Mesodermal cell (in vitro differentiated cells): ENCODE measurements at regions not wholly inside any gene's neighbourhood (a gene's known extent, or its start where the extent isn't known, plus 50 kb on each side); places are given as distances from the start of the nearest gene placed in this dataset.

Experiments
- H3K27ac ChIP-seq: 2 replicates; pipeline ENCODE4 v1.7.0; 2013; ENCODE audit warnings: mild to moderate bottlenecking, low read depth, low read length, moderate library complexity; ENCODE audit not compliant: severe bottlenecking
- H3K36me3 ChIP-seq: 2 replicates; pipeline ENCODE4 v1.7.1; 2013; ENCODE audit warnings: mild to moderate bottlenecking, low read length, moderate library complexity; ENCODE audit not compliant: control insufficient read depth, insufficient read depth
- H3K4me1 ChIP-seq: one replicate; pipeline ENCODE4 v1.7.1; 2013; ENCODE audit warnings: mild to moderate bottlenecking, low read length; ENCODE audit not compliant: insufficient read depth, control insufficient read depth, poor library complexity, severe bottlenecking
- H3K4me3 ChIP-seq: 2 replicates; pipeline ENCODE4 v1.7.0; 2013; ENCODE audit warnings: low read length, control low read depth, mild to moderate bottlenecking; ENCODE audit not compliant: insufficient read depth, poor library complexity, severe bottlenecking; ENCODE audit errors: extremely low read depth
- H3K9me3 ChIP-seq: 2 replicates; pipeline ENCODE4 v1.7.1; 2013; ENCODE audit warnings: mild to moderate bottlenecking, low read length, moderate library complexity; ENCODE audit not compliant: control insufficient read depth
- WGBS, 2 experiments: methylation state at CpG; one replicate each; pipeline ENCODE4 v1.1.5; 2013; ENCODE audit warnings: missing lambda C conversion rate in 2 of 2; ENCODE audit not compliant: insufficient coverage in 2 of 2; 5-methylcytosine and 5-hydroxymethylcytosine counted together

DNA sequence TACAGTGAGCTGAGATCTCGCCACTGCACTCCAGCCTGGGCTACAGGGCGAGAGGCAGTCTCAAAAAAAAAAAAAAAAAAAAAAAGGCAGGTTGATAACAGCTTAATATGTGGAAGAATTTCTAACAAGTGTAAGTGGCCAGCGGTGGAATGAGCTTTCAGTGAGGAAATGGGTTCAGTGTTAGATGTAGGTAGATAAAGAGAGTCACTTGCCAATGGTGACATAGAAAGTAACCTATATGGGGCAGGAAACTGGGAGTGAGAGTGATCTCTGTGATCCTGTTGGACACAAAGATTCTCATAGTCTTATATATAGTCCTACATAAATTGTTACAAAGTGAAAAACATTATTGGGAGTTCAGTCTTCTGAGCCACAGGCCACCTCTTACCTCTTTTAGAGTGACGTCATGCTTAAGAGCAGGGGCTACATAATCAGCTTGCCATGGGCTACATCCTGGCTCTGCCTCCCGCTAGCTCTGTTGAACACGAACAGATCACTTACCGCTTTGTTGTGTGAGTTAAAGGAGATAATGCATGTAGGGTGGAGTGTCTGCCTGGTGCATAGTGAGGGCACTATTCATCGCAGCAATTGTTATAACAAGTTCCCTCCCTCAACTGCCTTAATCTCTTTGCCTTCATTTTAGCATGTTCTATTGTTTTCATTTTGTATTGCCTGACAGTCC lies 110.2 kb upstream of the ELAC2 start:
- H3K4me1 ChIP-seq = no peaks in the 10 kb centered on the region
- no peak overlapping the region for H3K4me3 ChIP-seq
- H3K27ac ChIP-seq = no peak overlapping the region
- H3K36me3 ChIP-seq = no peaks in the 10 kb centered on the region
- 94% methylated on average over 3 to 5 of the region's 8 CpGs for WGBS, 2 experiments
- no peaks in the 10 kb centered on the region for H3K9me3 ChIP-seq

DNA sequence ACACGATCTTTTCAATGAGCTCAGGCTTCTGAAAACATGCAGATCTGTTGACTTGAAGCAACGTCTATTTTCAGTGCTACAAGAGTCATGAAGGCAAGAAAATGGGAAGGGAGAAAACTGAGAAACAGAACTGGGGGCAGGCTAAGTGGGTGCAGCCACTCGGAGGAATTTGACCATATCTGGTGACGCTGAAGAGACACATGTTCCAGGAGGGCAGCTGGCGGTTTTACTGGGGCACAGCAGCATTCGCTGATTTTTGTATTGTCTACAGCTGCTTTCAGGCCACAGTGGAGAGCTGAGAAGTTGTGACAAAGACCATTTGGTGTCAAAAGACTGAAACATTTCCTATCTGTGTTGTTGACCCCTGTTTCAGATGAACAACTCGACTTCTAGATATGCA lies 103.0 kb upstream of the ELAC2 start:
- Histone ChIP-seq H3K4me3 (no peak overlapping the region), H3K27ac (no peak overlapping the region), H3K36me3 (no peaks in the 10 kb centered on the region), H3K9me3 (no peaks in the 10 kb centered on the region), H3K4me1 (no peaks in the 10 kb centered on the region)
- WGBS, 2 experiments = 93 to 94% methylated on average over 6 of the region's 7 CpGs

DNA sequence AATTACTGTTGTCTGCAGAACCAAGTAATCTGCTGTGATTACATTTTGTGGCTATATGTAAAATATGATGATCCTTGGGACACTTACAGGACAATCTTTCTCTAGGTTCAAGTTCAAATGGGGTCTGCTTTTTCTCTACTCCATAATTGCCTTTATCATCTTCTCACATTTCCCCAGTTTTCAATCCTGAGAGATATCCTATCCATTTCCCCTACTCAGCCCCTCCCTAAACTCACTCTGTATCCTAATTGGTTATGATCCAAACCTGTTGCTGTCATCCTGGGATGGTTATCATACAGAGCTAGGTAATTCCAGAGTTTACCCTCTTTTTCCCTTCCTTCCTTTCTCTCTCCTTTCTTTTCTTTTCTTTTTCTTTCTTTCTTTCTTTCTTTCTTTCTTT lies 100.5 kb upstream of the ELAC2 start:
- no peak overlapping the region for H3K27ac ChIP-seq
- no peaks in the 10 kb centered on the region for H3K4me1 ChIP-seq
- H3K36me3 ChIP-seq = no peaks in the 10 kb centered on the region
- H3K4me3 ChIP-seq = no peak overlapping the region
- H3K9me3 ChIP-seq = no peaks in the 10 kb centered on the region

DNA sequence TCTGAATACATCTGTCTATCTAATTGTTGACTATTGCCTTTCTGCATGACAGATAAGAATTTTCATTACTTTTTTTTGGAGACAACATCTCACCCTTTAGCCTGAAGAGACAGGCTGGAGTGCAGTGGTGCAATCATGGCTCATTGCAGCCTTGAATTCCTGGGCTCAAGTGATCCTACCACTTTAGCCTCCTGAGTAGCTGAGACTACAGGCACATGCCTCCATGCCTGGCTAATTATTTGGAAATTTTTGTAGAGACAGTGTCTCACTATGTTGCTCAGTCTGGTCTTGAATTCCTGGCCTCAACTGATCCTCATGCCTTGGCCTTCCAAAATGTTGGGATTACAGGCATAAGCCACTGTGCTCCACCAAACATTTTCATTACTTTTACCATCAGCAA lies 99.8 kb upstream of the ELAC2 start:
- Histone ChIP-seq H3K4me1 (no peaks in the 10 kb centered on the region), H3K4me3 (no peak overlapping the region), H3K36me3 (no peaks in the 10 kb centered on the region), H3K9me3 (no peaks in the 10 kb centered on the region), H3K27ac (no peak overlapping the region)

DNA sequence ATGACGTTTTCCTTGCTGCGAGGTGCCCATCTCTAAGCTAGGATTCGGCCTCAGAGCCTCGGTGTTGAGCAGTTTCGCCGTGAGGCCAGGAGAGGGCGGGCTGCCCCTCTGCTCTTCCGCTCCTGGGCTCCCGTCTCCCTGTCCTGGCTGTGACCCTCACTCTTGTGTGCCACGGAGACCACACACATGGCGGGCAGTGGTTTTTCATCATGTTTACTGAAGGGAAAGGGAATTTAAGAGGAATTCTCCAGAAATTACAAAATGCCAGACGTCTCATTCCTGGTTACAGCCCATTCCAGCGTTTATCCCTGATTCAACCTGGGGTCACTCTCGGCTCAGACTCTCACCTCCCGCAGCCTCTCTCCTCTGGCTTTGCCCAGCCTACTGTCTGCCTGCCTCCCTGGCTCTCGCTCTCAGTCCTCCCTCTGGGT lies 96.8 kb upstream of the ELAC2 start:
- H3K9me3 ChIP-seq = no peaks in the 10 kb centered on the region
- no peak overlapping the region for H3K27ac ChIP-seq
- H3K4me3 ChIP-seq = no peak overlapping the region
- no peaks in the 10 kb centered on the region for H3K4me1 ChIP-seq
- no peaks in the 10 kb centered on the region for H3K36me3 ChIP-seq
- 21 to 24% methylated on average over 12 to 14 of the region's 16 CpGs for WGBS, 2 experiments

DNA sequence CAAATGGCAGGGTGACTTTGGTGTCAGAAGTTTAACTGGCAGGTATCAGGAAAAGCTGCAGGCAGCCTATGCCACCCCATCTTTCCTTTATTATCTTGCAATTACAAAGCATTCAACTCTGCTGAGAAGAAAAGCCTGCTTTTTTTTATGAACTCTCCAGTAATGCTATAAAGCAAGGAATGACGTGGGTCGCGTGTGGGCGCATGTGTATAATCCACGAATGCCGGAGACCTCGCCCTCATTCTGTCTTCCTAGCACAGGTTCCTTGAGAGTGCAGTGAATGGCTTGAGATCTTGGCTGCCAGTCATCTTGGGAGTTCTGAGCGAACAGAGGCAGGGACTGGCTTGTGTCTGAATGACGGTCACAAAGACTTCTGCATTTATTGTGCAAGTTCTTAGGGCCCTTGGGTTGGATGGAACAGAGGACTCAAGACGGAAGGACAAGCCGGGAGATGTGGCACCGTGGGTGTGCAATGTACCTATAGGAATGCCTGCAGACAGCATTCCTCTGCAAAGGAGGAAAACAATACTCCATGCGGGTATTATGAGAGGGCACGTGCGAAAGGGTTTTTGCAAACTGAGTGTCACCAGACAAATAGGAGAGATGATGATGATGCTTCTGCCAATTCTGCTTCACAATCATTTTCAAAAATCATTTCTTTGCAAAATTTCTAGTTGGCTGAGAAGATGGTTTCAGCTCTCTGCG lies 96.1 kb upstream of the ELAC2 start:
- no peak overlapping the region for H3K4me3 ChIP-seq
- no peaks in the 10 kb centered on the region for H3K36me3 ChIP-seq
- no peaks in the 10 kb centered on the region for H3K4me1 ChIP-seq
- no peaks in the 10 kb centered on the region for H3K9me3 ChIP-seq
- WGBS, 2 experiments = 78 to 80% methylated on average over 16 of the region's 16 CpGs
- H3K27ac ChIP-seq = no peak overlapping the region

DNA sequence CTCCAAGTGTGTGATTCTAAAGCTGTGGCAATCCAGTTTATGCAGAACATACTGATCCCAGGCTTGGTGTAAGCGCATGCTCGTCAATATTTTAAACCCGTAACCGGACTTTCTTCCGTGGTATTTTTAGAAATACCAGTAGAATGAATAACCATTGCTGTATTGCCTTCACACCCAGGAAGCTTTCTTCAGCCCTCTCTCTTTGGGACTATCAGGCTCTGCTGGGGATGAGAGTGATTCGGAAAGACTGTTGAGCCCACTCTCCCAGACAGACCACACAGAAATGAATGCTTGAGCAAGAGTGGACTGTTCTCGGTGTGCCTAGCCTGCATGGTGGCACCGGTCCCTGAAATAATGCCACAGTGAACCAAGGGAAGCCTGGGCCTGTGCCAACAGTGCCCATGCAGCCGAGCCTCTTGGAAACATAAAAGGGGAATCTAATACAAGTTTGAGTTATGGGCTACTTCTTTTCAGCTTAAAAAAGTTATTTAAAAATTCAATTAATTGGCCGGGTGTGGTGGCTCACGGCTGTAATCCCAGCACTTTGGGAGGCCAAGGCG lies 89.9 kb upstream of the ELAC2 start:
- Histone ChIP-seq H3K36me3 (no peaks in the 10 kb centered on the region), H3K9me3 (no peaks in the 10 kb centered on the region), H3K27ac (no peak overlapping the region), H3K4me3 (no peak overlapping the region), H3K4me1 (no peaks in the 10 kb centered on the region)
- WGBS, 2 experiments = 91 to 100% methylated on average over 4 to 8 of the region's 12 CpGs

DNA sequence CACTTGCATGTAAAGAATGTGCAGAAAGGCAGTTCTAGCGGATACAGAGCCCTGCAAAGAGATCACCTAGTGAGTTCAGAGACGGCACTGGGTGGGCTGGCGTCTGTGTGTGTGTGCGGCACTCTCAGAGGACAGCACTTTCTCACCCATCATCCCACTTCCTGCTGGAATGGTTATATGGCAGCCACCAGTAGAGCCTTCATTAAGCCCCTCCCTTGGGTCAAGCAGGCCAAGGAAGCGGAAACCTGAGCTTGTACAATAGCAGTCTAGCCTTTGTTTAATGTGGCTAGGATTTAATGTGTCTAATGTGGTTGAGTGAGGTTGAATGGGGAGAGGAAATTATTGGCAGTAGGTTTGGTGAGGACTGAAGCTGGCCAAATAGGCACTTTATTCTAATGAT lies 88.3 kb upstream of the ELAC2 start:
- H3K27ac ChIP-seq = no peak overlapping the region
- no peak overlapping the region for H3K4me3 ChIP-seq
- no peaks in the 10 kb centered on the region for H3K4me1 ChIP-seq
- WGBS, 2 experiments = 97 to 100% methylated on average over 3 to 4 of the region's 5 CpGs
- no peaks in the 10 kb centered on the region for H3K36me3 ChIP-seq
- H3K9me3 ChIP-seq = peaks cover 5% of the 10 kb centered on the region

DNA sequence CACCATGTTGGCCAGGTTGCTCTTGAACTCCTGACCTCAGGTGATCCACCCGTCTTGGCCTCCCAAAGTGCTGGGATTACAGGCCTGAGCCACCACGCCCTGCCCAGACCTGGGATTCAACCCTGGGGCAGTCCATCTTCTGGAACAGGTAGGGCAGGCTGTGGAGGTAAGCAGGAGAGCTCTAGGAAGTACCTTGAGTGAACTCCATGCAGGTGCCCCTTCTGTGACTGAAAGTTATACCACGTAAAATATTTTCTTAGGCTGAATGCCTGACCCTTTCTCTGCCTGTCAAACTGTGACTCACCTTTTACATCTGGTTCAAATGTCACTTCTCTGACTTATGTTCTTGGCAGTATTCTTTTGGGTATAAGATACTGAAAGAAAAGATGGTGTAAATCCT lies 86.7 kb upstream of the ELAC2 start:
- 90 to 92% methylated on average over 3 of the region's 3 CpGs for WGBS, 2 experiments

DNA sequence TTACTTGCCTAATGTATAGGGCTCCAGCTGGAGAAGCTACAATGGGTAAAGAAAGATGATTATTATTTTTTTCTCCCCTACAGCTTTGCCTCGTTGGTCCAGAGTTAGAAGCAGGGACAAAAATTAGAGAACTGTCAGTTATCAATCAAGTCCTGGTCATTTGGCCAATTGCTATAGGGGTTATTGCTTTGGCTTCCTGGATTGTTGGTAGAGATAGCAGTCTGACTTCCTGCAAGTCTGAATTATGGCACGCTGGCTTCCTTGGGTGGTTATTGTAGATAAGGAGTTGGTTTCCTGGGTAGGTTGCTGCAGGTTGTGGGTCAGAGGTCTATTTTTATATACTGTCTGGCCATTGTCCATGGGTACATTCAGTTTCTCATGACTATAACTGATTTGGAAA lies 84.7 kb upstream of the ELAC2 start:
- Histone ChIP-seq H3K27ac (no peak overlapping the region), H3K9me3 (peaks cover 5% of the 10 kb centered on the region), H3K4me3 (no peak overlapping the region), H3K36me3 (no peaks in the 10 kb centered on the region), H3K4me1 (peaks cover 7% of the 10 kb centered on the region)
- 83% methylated on average over 1 of the region's 2 CpGs; no CpG with 5 or more reads in 1 of the 2 experiments for WGBS, 2 experiments

More for the DNA sequence above, 86.7 kb upstream of the ELAC2 start:
- Histone ChIP-seq H3K4me1 (peaks cover 1% of the 10 kb centered on the region), H3K36me3 (no peaks in the 10 kb centered on the region), H3K27ac (no peak overlapping the region), H3K9me3 (peaks cover 5% of the 10 kb centered on the region), H3K4me3 (no peak overlapping the region)

DNA sequence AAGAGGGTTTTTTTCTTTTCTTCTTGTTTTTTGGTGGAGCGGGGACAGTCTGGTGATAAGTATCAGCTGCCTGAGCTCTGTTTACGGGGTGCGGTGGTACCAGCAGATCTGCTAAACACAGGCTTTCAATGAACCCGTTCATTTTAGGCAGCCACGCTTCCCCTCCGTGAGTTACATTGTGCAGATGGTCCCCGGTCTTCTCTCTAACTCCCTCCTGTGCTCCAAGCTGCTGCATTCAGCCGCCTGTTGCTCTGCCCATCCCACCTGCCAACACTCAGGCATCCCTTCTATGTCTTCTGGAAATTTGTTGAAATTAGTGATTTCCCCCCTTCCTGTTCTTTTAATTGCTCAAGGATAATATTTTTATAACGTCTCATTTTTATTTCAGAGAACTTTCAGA lies 82.1 kb upstream of the ELAC2 start:
- Histone ChIP-seq H3K4me3 (no peak overlapping the region), H3K9me3 (peaks cover 5% of the 10 kb centered on the region), H3K27ac (no peak overlapping the region), H3K4me1 (peaks cover 7% of the 10 kb centered on the region), H3K36me3 (no peaks in the 10 kb centered on the region)
- 88 to 92% methylated on average over 6 of the region's 9 CpGs for WGBS, 2 experiments
